NT2/D1 (cell line): ENCODE measurements at regions not wholly inside any gene's neighbourhood (a gene's known extent, or its start where the extent isn't known, plus 50 kb on each side); places are given as distances from the start of the nearest gene placed in this dataset.
"Not testable (repeated sequence)": the region's sequence is repeated elsewhere in the genome, so short reads cannot be mapped to it uniquely, and the experiment has no call there.

Experiments
- SUZ12 ChIP-seq: IDR thresholded peaks from 2 replicates; pipeline ENCODE4 v1.6.1; 2011; ENCODE audit not compliant: insufficient read length, insufficient read depth; ENCODE audit errors: extremely low read depth
- YY1 ChIP-seq: IDR thresholded peaks from 2 replicates; pipeline ENCODE4 v1.6.1; 2011; ENCODE audit not compliant: insufficient read length, insufficient read depth

DNA sequence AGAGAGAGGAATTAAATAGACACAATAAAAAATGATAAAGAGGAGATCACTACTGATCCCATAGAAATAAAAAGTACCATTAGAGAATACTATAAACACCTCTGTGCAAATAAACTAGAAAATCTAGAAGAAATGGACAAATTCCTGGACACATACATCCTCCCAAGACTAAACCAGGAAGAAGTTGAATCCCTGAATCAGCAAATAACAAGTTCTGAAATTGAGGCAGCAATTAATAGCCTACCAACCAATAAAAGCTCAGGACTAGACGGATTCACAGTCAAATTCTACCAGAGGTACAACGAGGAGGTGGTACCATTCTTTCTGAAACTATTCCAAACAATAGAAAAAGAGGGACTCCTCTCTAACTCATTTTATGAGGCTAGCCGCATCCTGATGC is 862.7 kb upstream of the NRXN1 start:
- TF ChIP-seq YY1, SUZ12: not testable (repeated sequence)
